ENCODE measurements at regions not wholly inside any gene's neighbourhood (a gene's known extent, or its start where the extent isn't known, plus 50 kb on each side); places are given as distances from the start of the nearest gene placed in this dataset.

DNA sequence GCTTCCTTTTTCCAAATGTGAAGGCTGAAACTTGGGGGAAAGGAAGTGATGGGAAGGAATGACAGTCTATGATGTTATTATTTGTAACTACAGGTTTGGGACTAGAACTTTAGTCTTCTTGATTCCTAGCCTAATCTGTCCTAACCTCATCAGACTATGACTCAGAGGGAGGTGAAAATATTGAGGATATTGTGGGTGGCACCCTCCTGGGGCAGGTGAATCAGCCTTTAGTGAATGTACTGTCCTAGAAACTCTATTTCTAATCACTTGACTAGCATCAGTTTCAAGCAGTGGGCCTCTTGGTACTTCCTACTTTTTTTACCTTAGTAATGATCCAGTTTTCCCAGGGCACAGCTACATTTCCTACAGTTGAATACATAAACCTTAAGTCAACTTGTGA, 829.0 kb upstream of the API5 start:
- Mint-ChIP-seq H3K4me3 (no peak overlapping the region), H3K27ac (no peak overlapping the region), H3K36me3 (ENCODE audit: low read depth) (no peaks in the 10 kb centered on the region), H3K4me1 (no peaks in the 10 kb centered on the region), H3K9me3 (peaks cover 34% of the 10 kb centered on the region), H3K27me3 (ENCODE audit: low read depth, poor library complexity) (no peaks in the 10 kb centered on the region)
- TF ChIP-seq, protein P1, sequence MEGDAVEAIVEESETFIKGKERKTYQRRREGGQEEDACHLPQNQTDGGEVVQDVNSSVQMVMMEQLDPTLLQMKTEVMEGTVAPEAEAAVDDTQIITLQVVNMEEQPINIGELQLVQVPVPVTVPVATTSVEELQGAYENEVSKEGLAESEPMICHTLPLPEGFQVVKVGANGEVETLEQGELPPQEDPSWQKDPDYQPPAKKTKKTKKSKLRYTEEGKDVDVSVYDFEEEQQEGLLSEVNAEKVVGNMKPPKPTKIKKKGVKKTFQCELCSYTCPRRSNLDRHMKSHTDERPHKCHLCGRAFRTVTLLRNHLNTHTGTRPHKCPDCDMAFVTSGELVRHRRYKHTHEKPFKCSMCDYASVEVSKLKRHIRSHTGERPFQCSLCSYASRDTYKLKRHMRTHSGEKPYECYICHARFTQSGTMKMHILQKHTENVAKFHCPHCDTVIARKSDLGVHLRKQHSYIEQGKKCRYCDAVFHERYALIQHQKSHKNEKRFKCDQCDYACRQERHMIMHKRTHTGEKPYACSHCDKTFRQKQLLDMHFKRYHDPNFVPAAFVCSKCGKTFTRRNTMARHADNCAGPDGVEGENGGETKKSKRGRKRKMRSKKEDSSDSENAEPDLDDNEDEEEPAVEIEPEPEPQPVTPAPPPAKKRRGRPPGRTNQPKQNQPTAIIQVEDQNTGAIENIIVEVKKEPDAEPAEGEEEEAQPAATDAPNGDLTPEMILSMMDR (IDR thresholded peaks at IDR 0.05), result no peak
- no peak for DNase-seq

DNA sequence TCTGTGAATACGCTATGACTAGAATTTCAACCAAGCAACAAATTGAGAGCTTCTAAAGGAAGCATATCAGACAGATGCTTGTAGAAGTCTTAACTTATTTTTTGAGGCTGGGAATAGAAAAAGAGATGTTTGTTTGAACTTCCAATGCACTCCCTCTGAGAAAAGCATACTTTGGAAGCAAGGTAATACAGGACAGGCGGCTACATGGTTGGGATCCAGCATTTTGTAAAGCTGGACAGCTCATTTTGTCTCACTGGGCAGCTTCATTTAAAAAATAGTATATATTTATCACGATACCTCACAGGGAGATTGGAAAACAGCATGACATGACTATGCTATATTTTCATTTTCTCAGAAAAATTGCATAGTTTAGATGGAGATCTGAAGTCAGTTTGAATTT, 821.3 kb upstream of the API5 start:
- Mint-ChIP-seq H3K4me3 (no peak overlapping the region), H3K9me3 (peaks cover 4% of the 10 kb centered on the region), H3K36me3 (ENCODE audit: low read depth) (no peaks in the 10 kb centered on the region), H3K4me1 (no peaks in the 10 kb centered on the region), H3K27ac (no peak overlapping the region), H3K27me3 (ENCODE audit: low read depth, poor library complexity) (no peaks in the 10 kb centered on the region)
- TF ChIP-seq, protein P1 (IDR thresholded peaks at IDR 0.05), result no peak
- DNase-seq, result no peak

GRCh38 chr11:42494459-42494858, 817.3 kb upstream of the API5 start:
- Mint-ChIP-seq H3K27me3 (ENCODE audit: low read depth, poor library complexity) (no peaks in the 10 kb centered on the region), H3K4me1 (no peaks in the 10 kb centered on the region), H3K27ac (no peak overlapping the region), H3K36me3 (ENCODE audit: low read depth) (no peaks in the 10 kb centered on the region), H3K9me3 (no peaks in the 10 kb centered on the region), H3K4me3 (no peak overlapping the region)
- no peak for DNase-seq
- TF ChIP-seq, protein P1 (IDR thresholded peaks at IDR 0.05), result no peak

GRCh38 chr11:42498971-42499370, 812.8 kb upstream of the API5 start:
- no peaks in the 10 kb centered on the region for H3K27me3 Mint-ChIP-seq (ENCODE audit: low read depth, poor library complexity)
- H3K27ac Mint-ChIP-seq, result no peak overlapping the region
- DNase-seq, result no peak
- H3K9me3 Mint-ChIP-seq, result no peaks in the 10 kb centered on the region
- no peaks in the 10 kb centered on the region for H3K4me1 Mint-ChIP-seq
- H3K4me3 Mint-ChIP-seq, result no peak overlapping the region
- no peaks in the 10 kb centered on the region for H3K36me3 Mint-ChIP-seq (ENCODE audit: low read depth)
- TF ChIP-seq, protein P1 (IDR thresholded peaks at IDR 0.05), result no peak

- H3K27me3 Mint-ChIP-seq (ENCODE audit: low read depth, poor library complexity), result no peaks in the 10 kb centered on the region
- H3K36me3 Mint-ChIP-seq (ENCODE audit: low read depth), result no peaks in the 10 kb centered on the region
- no peaks in the 10 kb centered on the region for H3K9me3 Mint-ChIP-seq
- H3K4me3 Mint-ChIP-seq, result no peak overlapping the region
- no peak overlapping the region for H3K27ac Mint-ChIP-seq
- DNase-seq, result no peak
- H3K4me1 Mint-ChIP-seq, result no peaks in the 10 kb centered on the region
- TF ChIP-seq, protein P1 (IDR thresholded peaks at IDR 0.05), result no peak
Observed at GRCh38 chr11:42502151-42502550, 809.6 kb upstream of the API5 start.

GRCh38 chr11:42521994-42522393, 789.8 kb upstream of the API5 start:
- TF ChIP-seq, protein P1 (IDR thresholded peaks at IDR 0.05), result no peak
- no peak for DNase-seq
- H3K4me1 Mint-ChIP-seq, result peaks cover 57% of the 10 kb centered on the region
- no peaks in the 10 kb centered on the region for H3K36me3 Mint-ChIP-seq (ENCODE audit: low read depth)
- H3K27ac Mint-ChIP-seq, result peak overlapping the region; percentile 88
- H3K9me3 Mint-ChIP-seq, result peaks cover 15% of the 10 kb centered on the region
- H3K27me3 Mint-ChIP-seq (ENCODE audit: low read depth, poor library complexity), result peaks cover 3% of the 10 kb centered on the region
- H3K4me3 Mint-ChIP-seq, result no peak overlapping the region
